MM.1S (cell line): ENCODE measurements at regions not wholly inside any gene's neighbourhood (a gene's known extent, or its start where the extent isn't known, plus 50 kb on each side); places are given as distances from the start of the nearest gene placed in this dataset.

ENCODE experiments used
- DNase-seq: peaks from one replicate; pipeline ENCODE4 v3.0.0-alpha.2; 2015
- H2AFZ ChIP-seq: fragments of 300-600 bp; sonication (generic); 2 replicates; pipeline ENCODE4 v1.6.0; 2016; ENCODE audit warnings: antibody characterized with exemption, low read length
- H3F3A ChIP-seq: fragments of 300-600 bp; sonication (generic); 2 replicates; pipeline ENCODE4 v1.6.1; 2016; ENCODE audit warnings: mild to moderate bottlenecking, antibody characterized with exemption, low read length, moderate library complexity, mixed read lengths; ENCODE audit not compliant: insufficient read depth
- H3K27ac ChIP-seq: fragments of 300-600 bp; sonication (generic); 2 replicates; pipeline ENCODE4 v1.5.1; 2016; ENCODE audit warnings: mild to moderate bottlenecking, low read length
- H3K27me3 ChIP-seq: fragments of 300-600 bp; sonication (generic); replicated peaks from 2 replicates; pipeline ENCODE4 v1.6.0; 2016; ENCODE audit warnings: low read length; ENCODE audit not compliant: insufficient read depth
- H3K36me3 ChIP-seq: fragments of 300-600 bp; sonication (generic); replicated peaks from 2 replicates; pipeline ENCODE4 v1.6.1; 2016; ENCODE audit warnings: mild to moderate bottlenecking, low read length, mixed read lengths; ENCODE audit not compliant: insufficient read depth
- H3K4me1 ChIP-seq: fragments of 300-600 bp; sonication (generic); 2 replicates; pipeline ENCODE4 v1.6.1; 2016; ENCODE audit warnings: low read length, mixed read lengths
- H3K4me2 ChIP-seq: fragments of 300-600 bp; sonication (generic); 2 replicates; pipeline ENCODE4 v1.6.0; 2016; ENCODE audit warnings: low read depth, low read length
- H3K4me3 ChIP-seq: fragments of 300-600 bp; sonication (generic); 2 replicates; pipeline ENCODE4 v1.5.1; 2016; ENCODE audit warnings: low read length, mixed read lengths
- H3K79me2 ChIP-seq: fragments of 300-600 bp; sonication (generic); 2 replicates; pipeline ENCODE4 v1.6.1; 2016; ENCODE audit warnings: mixed run types, low read length, mixed read lengths
- H3K9ac ChIP-seq: fragments of 300-600 bp; sonication (generic); 2 replicates; pipeline ENCODE4 v1.6.1; 2016; ENCODE audit warnings: low read length, mixed read lengths
- H3K9me2 ChIP-seq: fragments of 300-600 bp; sonication (generic); replicated peaks from 2 replicates; pipeline ENCODE4 v1.6.1; 2016; ENCODE audit warnings: mild to moderate bottlenecking, low read length, mixed read lengths; ENCODE audit not compliant: insufficient read depth
- H3K9me3 ChIP-seq: fragments of 300-600 bp; sonication (generic); replicated peaks from 2 replicates; pipeline ENCODE4 v1.6.1; 2016; ENCODE audit warnings: mild to moderate bottlenecking, low read length, mixed read lengths; ENCODE audit not compliant: insufficient read depth
- H4K20me1 ChIP-seq: fragments of 300-600 bp; sonication (generic); 2 replicates; pipeline ENCODE4 v1.6.1; 2016; ENCODE audit warnings: mild to moderate bottlenecking, low read length, moderate library complexity, mixed read lengths; ENCODE audit not compliant: insufficient read depth
- CTCF ChIP-seq: fragments of 300-600 bp; sonication (generic); IDR thresholded peaks from 2 replicates; pipeline ENCODE4 v1.5.1; 2016; ENCODE audit warnings: antibody characterized with exemption, low read length, mixed read lengths
- EZH2 ChIP-seq: fragments of 300-600 bp; sonication (generic); optimal IDR thresholded peaks from 2 replicates; pipeline ENCODE3; 2017; ENCODE audit warnings: low read depth, mild to moderate bottlenecking, antibody characterized with exemption, low read length, mixed read lengths
- EZH2phosphoT487 ChIP-seq: fragments of 300-600 bp; sonication (generic); IDR thresholded peaks from 2 replicates; pipeline ENCODE4 v1.6.1; 2018; ENCODE audit warnings: antibody characterized with exemption, low read length

- H3F3A ChIP-seq, result no peaks in the 10 kb centered on the region
- no peak overlapping the region for H3K27ac ChIP-seq
- no peaks in the 10 kb centered on the region for H3K9me2 ChIP-seq
- no peaks in the 10 kb centered on the region for H3K36me3 ChIP-seq
- no peaks in the 10 kb centered on the region for H3K79me2 ChIP-seq
- H3K4me3 ChIP-seq, result no peak overlapping the region
- no peaks in the 10 kb centered on the region for H4K20me1 ChIP-seq
- no peaks in the 10 kb centered on the region for H3K27me3 ChIP-seq
- no peaks in the 10 kb centered on the region for H3K9me3 ChIP-seq
- H3K4me2 ChIP-seq, result no peak overlapping the region
- no peak overlapping the region for H3K9ac ChIP-seq
- TF ChIP-seq EZH2 (no peak), EZH2phosphoT487 (no peak), CTCF (no peak)
- H2AFZ ChIP-seq, result no peak overlapping the region
- DNase-seq, result no peak
- H3K4me1 ChIP-seq, result peaks cover 18% of the 10 kb centered on the region
Observed at GRCh38 chr7:114156178-114156577, 237.4 kb upstream of the PPP1R3A start.

- Histone ChIP-seq H3K27ac (no peak overlapping the region), H2AFZ (no peak overlapping the region), H3K4me3 (no peak overlapping the region), H3K27me3 (no peaks in the 10 kb centered on the region), H4K20me1 (no peaks in the 10 kb centered on the region), H3K36me3 (no peaks in the 10 kb centered on the region), H3K79me2 (no peaks in the 10 kb centered on the region), H3K9me3 (no peaks in the 10 kb centered on the region), H3K4me1 (peaks cover 17% of the 10 kb centered on the region), H3K9me2 (no peaks in the 10 kb centered on the region), H3F3A (no peaks in the 10 kb centered on the region), H3K4me2 (no peak overlapping the region), H3K9ac (no peak overlapping the region)
- TF ChIP-seq CTCF (no peak), EZH2phosphoT487 (no peak), EZH2 (no peak)
- DNase-seq, result no peak
Observed at GRCh38 chr7:114155116-114156110, 236.6 kb upstream of the PPP1R3A start.

- no peaks in the 10 kb centered on the region for H3K9me2 ChIP-seq
- no peak overlapping the region for H3K9ac ChIP-seq
- no peak overlapping the region for H3K4me2 ChIP-seq
- no peaks in the 10 kb centered on the region for H3K79me2 ChIP-seq
- H3K4me3 ChIP-seq, result no peak overlapping the region
- TF ChIP-seq EZH2phosphoT487 (no peak), EZH2 (no peak), CTCF (no peak)
- no peak for DNase-seq
- no peak overlapping the region for H3K27ac ChIP-seq
- no peaks in the 10 kb centered on the region for H3K36me3 ChIP-seq
- H3K27me3 ChIP-seq, result no peaks in the 10 kb centered on the region
- H3K9me3 ChIP-seq, result no peaks in the 10 kb centered on the region
- no peaks in the 10 kb centered on the region for H4K20me1 ChIP-seq
- H3K4me1 ChIP-seq, result peaks cover 13% of the 10 kb centered on the region
- no peaks in the 10 kb centered on the region for H3F3A ChIP-seq
- no peak overlapping the region for H2AFZ ChIP-seq
Observed at GRCh38 chr7:114153700-114154099, 234.9 kb upstream of the PPP1R3A start.
